Activated CD8-positive, alpha-beta memory T cell treated with anti-CD3 and anti-CD28 coated beads, Interleukin-2, amount 50 U/mL, for 4 hours (primary cell): ENCODE measurements at regions not wholly inside any gene's neighbourhood (a gene's known extent, or its start where the extent isn't known, plus 50 kb on each side); places are given as distances from the start of the nearest gene placed in this dataset.
A peak's percentile ranks its signal among the peaks of the same experiment; 100 is the strongest.

Experiments used
- DNase-seq: peaks from one replicate; pipeline ENCODE4 v3.0.0-alpha.2; 2020

DNA sequence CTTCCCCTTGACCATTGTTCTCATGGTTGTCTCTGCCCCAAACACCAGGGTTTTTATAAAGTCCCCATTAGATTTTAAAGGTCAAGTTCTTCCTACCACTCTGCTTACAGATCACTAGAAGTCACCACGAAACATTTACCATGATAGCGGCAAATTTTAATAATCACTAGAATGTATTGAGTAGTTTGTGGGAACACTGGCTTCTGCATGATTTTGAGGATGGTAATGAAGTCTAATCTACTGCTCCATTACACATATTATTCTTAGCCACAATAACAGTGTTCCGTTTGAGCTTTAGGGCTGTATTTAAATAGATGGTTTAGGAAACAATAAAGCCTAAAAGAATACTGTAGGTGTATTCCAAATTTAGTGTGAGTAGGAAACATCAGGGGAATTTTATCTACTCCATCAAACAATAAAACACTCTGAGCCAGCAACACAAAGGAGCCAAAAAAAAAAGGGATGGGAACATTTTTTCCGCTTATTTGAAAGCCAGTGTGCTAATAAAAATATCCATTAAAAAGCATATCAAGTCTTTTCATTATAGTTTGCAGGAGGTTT lies 49.7 kb downstream of the KLF12 start:
- no peak for DNase-seq

DNA sequence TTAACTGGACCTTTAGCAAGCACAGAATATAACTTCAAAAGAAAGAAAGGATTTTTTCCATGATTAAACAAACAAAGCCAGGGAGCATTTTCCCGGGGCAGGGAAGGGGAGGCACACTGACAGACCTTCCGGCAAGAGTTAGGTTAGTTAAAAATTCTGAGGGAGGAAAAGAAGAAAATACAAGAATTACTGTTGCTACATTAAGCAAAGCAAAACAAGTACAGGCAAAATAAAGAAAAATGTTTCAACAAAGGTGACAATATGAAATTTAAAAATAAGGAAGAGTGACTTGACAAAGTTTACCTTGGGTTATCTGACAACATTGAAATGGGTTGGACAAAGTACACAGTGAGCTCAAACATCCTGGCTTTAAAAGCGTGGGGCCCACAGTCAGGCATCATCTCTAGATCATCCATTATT lies 51.5 kb downstream of the KLF12 start:
- no peak for DNase-seq

DNA sequence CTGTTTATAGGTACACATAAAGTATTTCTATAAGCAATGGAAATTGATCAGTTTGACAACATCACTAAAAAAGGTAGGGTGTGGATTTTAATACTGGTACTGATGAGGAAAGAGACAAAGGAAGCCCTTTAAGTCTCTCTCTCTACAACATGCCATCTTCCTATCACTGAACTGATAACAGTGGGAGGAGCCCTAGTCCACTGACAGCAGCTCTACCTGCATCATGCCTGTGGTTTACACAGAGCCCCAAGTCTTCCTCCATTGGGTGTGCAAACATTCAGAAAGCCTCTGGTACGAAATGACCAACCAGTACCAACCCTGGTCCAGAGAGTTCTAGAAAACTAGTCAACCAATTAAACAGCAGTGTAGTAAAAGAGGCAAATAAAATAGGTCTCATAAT lies 53.4 kb downstream of the KLF12 start:
- no peak for DNase-seq

DNA sequence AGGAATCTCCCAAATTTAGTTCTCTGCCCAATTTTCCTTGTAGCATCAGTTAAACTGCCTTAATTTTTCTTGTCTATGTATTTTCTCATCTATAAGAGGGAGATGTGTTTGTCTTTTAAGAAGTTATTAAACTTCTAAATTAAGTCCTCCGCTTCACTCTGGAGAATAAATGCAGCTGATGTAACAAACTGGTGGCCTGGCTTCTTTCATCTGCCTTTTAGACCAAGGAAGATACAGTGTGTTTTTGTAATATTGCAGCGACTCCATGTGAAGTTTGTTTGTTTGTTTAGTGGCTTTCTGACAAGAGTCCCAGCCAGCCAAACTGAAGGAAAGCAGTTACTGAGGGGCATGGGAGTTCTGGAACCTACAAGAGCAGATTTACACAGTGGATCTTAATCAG lies 56.4 kb downstream of the KLF12 start:
- no peak for DNase-seq

DNA sequence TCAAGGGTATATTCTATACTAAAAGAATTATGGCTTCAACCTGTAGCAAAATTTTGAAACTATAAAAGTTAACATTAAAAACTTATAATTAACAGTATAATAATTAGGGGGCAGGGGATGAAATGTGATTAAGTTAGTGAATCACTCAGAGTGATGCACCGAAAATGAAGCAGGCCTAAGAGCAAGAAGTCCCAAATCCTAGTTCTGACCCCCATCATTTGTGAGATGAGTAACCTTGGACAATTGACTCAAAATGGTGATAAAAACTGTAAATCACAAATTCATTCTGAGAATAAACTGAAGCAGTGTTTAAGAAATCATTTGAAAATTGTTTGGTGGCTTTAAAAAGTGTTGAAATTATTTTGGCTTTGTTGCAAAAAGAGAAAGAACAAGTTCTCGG lies 56.8 kb downstream of the KLF12 start:
- no peak for DNase-seq

DNA sequence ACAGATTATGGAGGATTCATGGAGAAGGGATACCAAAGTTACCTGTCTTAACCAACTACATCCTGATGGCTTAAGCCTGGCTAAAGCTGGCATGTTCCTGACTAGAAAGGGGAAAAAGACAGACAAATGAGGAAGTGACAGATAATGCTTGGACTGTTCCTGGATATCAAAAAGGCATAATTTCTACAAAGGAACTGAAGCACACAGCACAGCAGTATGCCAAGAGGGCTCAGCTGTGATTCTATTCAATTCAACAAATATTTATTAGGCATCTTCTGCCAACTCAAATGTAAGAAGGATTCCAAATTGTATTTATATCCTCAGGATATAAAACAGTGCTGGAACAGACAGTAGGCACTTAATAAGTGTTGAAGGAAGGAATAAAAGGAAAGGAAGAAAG lies 59.5 kb downstream of the KLF12 start:
- DNase-seq, result no peak

DNA sequence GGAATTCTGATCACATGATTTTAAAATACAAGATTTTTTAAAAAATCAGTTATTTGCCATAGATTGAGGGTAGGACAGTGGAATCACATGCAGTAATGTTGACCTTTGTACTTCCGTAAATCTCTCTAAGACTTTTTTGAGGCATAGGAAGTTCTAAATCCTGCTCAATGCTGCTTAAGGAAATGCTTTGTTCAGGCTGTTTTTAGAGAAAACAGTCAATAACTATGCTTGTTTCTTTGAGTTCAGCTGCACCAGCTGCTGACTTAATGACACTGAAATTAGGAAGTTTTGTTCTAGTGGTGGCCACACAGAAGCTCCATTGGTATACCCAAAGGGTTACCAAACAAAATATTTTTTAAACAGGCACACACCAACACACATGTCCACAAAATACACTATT lies 60.9 kb downstream of the KLF12 start:
- no peak for DNase-seq

DNA sequence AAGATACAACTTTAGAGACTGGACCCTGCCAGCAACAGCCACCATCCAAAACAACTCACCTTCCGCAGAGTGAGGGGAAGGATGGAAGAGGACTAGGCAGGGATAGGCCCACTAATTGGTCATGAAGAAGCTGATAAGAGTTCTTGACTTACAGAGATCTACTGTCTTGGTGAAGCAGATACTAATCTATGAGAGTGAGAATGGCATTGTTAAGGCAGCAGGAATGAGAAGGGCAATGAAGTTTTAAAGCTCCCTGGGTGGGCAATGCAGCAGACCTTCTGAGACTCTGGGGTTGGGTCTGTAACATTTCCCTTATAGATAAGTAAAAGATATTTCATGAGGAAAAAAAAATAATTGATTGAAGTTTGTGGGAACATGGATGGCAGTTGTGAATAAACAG lies 63.7 kb downstream of the KLF12 start:
- DNase-seq, result no peak

DNA sequence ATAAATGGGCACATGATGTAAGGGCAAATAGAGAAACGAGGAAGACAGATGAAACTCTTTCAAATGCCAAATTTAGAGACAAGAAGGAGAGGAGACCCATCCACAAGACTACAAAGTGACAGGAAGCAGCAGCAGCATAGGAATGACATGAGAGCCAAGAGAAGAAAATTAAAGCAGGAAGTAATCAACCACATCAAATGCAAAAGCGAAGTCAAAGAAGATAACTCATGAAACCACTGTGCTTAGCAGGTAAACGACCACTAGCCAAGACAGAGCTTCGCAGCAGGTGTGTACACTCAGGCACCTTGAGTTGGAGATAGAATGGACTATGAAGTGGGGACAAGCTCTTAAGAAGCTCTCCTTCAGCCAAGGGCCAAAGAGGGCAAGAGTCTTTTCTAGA lies 64.1 kb downstream of the KLF12 start:
- no peak for DNase-seq

DNA sequence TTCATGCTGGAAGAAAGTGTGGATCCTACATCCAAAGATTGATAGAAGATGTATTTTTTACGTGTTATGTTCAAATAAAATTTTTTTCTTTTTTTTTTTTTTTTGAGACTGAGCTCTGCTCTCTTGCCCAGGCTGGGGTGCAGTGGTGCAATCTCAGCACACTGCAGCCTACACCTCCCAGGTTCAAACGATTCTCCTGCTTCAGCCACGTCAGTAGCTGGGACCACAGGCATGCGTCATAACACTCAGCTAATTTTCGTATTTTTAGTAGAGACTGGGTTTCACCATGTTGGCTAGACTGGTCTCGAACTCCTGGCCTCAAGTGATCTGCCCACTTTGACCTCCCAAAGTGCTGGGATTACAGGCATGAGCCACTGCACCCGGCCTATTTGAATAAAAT lies 65.7 kb downstream of the KLF12 start:
- peak; percentile 29 for DNase-seq

DNA sequence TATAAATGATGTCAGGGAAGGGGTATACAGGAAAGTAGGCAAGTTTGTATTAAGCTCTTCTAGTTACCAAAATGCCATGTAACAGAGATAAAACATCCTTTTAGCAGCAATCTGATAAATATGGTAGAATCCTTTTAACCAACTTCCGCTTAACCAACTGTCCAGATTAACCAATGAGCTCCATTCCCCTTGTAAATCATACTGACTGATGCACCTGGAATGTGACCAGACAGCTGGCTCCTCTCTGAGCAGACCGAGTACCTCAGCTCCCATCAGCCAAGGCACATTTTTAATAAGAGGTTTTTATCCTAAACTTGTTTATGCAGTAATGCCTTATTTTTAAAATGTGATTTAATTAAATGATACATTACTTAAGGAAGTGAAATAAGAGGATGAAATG lies 66.4 kb downstream of the KLF12 start:
- no peak for DNase-seq

DNA sequence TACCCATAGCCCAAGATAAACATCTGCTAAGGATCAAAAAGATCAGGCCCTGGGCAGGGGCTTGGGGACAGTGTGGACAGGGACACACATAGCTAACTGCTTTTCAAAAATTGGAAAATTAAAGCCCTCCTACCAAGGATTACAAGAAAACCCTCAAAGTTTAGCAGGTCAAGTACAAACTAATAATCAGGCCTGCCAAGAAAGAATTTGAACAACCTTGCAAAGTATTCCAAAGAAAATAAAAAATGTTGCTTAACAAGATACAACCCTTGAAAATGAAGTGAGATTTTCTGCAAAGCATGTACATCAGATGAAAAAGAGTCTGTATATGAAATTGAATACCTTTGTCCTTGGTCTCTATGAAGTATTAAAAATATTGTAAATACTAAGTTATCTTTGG lies 67.3 kb downstream of the KLF12 start:
- DNase-seq, result no peak

DNA sequence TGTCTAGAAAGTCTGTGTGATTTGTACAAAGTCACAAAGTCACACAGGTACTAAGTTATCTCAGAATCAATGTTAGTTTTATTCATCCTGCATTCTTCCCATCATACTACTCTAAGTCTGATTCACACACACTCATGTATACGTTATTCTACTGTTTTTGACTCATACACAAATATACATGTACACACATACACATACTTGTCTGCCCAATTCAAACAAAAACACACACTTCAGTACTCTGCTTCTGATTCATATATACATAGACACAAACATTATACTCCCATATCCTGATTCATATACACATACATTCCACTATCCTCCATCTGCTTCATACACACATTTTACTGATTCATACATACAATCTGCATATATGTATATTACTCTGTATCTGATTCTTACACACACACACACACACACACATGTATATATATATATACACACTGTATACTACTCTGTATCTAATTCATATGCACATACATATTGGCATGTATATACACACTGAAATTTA lies 69.3 kb downstream of the KLF12 start:
- no peak for DNase-seq

DNA sequence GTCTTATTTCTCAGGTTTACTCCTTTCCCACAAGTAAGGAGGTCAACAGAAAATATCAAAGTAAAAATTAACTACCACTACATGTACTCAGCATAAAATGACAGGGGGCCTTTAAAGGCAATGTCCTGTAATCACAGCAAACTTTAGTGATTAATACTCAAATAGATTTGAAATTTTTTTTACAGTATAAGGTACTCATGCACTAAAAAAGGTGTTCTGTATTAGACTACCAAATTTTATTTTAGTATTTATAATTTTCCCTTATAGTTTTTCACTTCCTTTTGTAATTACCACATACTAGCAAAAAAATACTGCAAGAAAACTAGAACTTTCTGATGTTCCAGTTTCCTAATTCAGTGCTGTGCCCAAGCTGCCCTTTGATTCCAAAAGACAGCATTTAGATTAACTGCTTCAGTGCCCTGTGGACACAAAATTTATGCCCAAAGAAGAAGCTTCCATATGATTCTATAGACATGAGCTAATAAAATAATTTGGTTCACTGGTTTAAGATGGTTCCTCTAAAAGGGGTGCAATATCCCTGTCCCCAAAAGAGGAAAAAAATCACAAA lies 70.6 kb downstream of the KLF12 start:
- no peak for DNase-seq

DNA sequence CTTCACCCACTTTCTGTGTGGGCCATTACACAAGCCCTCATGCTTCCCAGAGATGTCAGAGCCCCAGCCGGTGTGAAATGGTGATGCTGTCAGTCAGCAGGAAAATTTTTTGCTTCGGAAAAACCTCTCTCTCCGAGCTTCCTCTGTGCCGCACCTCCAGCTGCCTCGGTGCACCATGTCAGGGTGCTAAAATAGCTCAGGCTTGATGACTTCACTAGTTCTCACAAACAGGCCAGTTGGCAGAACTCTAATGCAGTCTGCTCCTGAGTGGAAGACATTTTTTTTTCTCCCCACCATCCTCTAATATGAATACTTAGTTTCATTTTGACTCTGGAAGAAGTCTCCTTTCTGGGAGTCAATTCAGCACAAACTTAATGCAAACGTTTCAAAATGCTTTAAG lies 71.3 kb downstream of the KLF12 start:
- peak; percentile 22 for DNase-seq

DNA sequence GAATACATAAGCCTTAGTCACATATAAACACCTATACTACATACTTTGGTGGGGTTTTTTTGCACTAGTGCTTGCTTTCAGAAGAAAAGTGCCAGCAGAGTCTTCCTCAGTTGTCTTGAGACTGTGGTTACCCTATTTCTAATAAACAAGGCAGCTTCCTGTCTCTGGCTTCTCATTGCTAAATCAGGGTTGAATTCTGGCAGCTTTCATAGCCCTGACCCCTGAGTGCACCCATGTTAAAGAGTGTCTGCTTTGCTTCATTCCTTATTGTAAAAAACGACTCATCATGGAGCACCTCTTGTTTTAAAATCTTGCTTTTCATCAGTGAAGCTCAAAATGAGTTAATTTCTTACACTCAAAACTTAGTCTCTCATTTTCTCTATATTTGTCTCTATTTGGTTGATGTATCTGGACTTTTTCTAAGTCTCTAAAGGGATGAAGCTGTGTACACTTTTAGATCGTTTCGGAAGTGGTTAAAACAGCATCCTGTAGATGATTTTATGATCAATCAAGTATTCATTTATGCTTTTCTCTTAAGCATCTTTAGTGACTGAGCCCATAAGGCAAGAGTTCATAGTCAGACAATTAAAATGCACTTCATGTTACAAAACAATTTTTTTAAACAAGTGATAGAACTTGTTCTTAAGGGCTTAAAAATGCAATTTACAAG lies 72.1 kb downstream of the KLF12 start:
- DNase-seq, result no peak

DNA sequence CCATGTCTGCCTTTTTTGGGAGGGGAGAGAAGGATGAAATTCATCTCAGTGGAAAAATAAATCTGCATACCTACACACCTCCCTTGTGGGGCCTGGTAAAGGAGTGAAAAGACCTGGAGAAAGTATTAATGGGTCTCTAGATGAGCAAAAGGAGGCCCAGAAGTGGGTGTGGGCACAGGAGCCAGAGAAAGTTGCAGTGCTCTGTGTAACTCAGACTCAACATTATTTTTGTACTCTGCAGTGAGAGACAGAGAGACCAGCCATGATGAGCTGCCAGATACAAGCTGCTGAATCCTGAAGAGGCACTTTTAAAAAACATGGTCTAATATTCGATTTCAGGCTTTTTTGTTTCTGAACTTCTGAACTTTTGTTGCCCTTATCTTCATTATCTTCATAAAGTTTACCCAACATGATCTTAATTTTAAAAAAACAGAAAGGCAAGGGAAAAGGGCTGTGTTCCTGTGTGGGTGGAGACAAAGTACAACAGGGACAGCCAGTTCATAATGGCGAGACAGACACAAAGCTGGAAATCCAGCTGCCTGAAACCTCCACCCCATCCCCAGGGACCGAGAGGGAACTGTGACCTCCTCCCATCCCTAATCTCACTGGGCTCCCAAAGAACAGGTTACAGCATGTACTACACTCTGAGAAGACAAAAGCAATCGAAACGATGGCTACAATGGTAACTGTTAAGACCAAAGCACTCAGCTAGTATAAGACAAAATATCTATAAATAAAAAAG lies 77.2 kb downstream of the KLF12 start:
- DNase-seq, result no peak

DNA sequence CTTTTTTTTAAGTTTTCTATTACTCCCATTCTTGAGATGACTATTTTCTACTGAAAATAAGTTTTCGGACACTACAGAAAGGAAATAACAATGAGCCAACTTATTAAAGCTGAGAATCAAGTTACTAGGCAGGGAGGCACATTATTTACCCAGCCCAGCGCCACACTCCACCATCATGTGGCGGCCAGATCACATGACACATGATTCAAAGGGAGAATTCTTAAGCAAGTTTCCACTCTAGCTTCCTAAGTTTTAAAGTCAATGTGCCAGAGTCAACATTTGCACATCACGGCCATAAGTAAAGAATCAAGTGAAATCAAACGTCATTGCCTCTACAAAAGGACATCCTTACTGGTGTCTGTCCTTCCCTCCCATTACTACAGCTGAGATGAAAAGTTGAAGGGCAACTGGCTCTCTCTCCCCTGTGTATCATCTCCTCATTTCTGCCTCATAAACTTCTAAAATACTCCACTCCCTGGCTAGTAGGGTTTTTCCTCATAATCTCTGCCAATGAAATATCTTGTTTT lies 81.7 kb downstream of the KLF12 start:
- DNase-seq, result no peak

DNA sequence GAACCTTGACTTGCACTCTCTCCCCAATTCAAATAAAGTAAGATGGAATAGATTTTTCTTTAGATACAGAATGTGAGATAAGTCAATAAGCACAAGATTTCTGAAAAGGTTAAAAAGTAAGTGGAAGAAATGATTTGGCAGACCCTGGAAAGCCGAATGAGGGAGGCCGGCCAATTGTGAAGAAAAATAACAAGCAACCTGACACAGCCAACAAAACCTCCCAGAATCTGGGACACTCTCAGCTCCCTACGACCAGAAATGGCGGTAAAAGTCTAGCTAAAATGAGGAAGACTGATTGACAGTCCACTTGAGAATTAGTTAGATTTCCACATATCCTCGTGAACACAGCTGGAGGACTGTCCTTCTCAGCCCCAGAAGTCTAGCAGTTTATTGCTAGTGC lies 85.4 kb downstream of the KLF12 start:
- no peak for DNase-seq

DNA sequence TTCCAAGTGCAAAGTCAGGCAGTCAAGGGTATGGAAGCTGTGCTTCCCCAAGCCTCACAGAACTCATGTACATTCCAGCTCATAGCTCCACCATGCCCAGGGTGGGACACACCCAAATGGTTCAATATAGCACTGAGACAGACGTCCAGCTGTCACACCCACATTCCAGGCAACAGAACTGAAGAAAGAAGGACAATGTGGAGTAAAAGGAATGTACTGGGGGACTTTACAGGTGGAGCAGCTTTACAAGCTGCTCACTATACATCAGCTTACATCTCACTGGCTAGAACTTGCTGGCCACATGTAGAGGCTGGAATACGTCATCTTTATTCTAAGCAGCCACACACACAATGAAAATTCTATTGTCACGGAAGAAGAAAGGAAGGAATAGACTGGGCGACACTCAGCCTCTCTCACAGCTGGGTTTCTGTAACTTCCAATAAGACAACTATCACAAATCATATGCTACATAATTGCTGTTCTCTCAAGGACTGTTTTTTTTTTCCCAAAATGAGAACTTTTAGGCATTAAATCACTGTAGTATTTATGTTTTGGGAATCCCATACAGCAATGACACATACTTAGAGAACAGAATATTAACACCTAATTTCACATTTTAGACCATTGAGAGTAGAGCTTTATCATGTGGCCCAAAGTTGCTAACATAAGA lies 86.1 kb downstream of the KLF12 start:
- DNase-seq, result no peak

DNA sequence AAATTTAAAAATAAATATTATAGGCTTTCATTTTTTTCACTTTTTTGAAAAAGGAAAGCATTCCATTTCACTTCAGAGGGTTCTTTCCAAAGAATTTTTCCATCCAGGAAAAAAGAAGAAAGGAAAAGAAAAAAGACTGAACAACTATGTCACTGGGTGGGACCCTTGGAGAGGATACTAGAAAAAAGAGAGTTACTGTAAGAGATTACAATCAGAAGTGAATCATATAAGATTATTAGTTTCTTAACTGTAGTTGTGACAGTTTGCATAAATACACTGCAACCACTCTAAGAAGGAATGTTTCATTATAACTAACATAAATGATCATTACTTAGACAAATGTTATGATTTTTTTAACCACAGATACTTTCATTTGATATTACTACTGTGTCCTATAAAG lies 87.8 kb downstream of the KLF12 start:
- DNase-seq, result no peak

DNA sequence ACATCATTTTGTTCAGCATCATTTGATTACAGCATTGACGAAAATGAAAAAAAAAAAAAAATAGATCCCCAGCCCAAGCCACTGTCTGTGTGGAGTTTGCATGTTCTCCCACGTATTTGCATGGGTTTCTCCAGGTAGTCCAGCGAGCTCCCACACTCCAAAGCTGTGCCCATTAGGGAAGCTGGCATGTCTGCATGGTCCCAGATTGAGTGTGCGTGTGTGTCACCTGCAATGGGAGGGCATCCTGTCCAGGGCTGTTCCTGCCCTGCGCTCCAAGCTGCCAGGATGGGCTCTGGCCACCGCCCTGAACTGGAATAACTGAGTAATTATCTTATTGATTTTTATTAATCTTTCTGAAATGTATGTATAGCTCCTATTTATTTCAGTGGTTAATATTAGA lies 88.6 kb downstream of the KLF12 start:
- no peak for DNase-seq

DNA sequence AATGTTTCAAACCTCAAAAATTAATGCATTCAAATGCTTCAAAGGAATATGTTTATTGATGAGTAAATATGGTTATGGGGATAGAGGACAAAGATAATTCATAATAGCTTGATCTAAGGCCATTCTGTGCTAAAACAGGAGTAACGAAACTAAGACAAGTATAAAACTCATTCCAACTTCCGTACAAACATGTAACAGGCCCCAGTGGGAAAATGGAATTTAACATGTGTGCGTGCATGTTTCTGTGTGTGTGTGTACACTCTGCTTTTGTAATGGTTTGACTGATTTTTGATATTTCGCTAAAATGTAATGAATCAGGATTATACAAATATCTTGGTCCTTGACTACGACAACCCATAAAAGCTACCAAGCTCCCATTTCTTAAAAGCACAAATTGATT lies 91.0 kb downstream of the KLF12 start:
- no peak for DNase-seq
